22Rv1 (cell line): ENCODE measurements at regions not wholly inside any gene's neighbourhood (a gene's known extent, or its start where the extent isn't known, plus 50 kb on each side); places are given as distances from the start of the nearest gene placed in this dataset.

Source experiments
- H3K27ac ChIP-seq: fragments of 450-650 bp; 2 replicates; pipeline ENCODE4 v1.5.1; 2017
- ZFX ChIP-seq: fragments of 450-650 bp; IDR thresholded peaks from 2 replicates; pipeline ENCODE4 v1.6.1; 2017; ENCODE audit warnings: antibody characterized with exemption, borderline replicate concordance
- TF ChIP-seq, protein P1 (sequence below): fragments of 450-650 bp; IDR thresholded peaks from 2 replicates; pipeline ENCODE4 v1.5.1; 2017; ENCODE audit warnings: mild to moderate bottlenecking

DNA sequence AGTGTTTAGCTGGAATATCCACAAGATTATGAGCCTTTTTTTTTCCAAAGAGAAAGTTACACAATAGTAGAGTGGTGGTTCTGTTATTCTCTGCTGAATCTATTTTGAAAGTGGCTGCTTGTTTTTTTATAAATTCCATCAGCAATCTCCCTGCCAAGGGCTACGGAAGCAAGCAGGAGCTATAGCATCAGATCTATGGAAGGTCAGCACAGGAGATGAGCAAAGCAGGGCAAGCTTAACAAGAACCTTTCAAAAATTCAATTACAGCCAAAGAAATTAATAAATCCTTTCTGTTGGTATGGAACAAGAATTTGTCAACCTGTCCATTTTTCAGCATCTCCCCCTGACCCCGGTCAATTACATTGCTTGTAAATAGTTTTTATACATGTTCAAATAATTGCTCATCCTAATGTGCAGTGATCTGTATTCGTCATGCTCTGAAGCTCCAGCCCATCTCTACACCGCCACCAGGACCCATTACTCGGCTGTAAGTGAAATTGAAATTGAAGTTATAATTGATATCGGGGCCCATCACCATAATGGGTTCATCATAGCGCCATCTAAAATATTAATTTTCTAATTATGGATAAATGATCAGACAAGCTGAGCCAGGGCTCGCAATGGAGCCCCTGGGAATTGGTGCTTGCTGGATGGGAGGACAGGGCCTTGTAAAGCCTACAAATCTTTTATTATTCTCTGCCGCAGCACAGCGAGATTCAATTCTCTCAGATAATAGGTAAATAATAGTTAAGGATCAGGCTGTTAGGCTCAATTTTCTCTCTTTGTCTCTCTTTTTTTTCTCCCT, 215.1 kb downstream of the ATG4C start:
- TF ChIP-seq, protein P1, sequence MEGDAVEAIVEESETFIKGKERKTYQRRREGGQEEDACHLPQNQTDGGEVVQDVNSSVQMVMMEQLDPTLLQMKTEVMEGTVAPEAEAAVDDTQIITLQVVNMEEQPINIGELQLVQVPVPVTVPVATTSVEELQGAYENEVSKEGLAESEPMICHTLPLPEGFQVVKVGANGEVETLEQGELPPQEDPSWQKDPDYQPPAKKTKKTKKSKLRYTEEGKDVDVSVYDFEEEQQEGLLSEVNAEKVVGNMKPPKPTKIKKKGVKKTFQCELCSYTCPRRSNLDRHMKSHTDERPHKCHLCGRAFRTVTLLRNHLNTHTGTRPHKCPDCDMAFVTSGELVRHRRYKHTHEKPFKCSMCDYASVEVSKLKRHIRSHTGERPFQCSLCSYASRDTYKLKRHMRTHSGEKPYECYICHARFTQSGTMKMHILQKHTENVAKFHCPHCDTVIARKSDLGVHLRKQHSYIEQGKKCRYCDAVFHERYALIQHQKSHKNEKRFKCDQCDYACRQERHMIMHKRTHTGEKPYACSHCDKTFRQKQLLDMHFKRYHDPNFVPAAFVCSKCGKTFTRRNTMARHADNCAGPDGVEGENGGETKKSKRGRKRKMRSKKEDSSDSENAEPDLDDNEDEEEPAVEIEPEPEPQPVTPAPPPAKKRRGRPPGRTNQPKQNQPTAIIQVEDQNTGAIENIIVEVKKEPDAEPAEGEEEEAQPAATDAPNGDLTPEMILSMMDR: no peak
- TF ChIP-seq ZFX: no peak
- no peak overlapping the region for H3K27ac ChIP-seq

DNA sequence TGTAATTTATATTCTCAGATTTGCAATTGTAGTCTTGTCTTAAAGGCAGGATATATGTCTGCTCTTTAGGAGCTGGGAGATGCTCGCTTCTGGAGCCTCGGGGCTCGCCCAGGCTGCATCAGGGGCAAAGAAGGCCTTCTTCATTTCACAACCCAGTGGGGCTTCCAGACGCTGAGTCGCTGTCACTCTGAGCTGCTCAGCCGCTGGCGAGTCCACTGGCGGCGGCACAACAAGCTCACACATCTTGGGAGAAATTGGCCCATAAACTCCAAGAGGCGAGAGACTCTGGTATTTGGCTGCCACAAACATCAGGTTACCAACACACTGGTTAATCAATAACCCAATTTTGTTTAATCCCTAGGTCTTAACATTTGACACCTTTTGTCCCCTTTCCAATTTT, 216.6 kb downstream of the ATG4C start:
- H3K27ac ChIP-seq: no peak overlapping the region
- TF ChIP-seq ZFX: no peak
- TF ChIP-seq, protein P1: no peak

DNA sequence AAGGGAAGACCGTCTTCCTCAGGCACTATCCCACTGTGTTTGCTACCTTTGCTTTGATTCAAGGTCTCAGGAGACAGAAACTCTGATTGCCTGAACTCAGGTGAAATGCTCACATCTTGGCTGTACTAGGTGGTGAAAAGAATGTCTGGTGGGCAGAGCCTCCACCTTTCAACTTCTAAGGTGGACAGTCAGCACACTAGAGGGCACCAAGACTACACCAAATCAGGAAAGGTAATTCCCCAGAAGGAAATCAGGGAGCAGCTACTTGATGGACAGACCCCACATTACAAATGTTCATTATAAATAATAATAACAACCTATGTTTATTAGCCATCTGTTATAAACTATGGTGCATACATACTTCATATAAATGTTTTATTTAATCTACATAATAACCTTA, 220.9 kb downstream of the ATG4C start:
- TF ChIP-seq ZFX: no peak
- TF ChIP-seq, protein P1: 0 out of 2 replicates have a peak, but pooled peaks have one; percentile 29
- no peak overlapping the region for H3K27ac ChIP-seq

DNA sequence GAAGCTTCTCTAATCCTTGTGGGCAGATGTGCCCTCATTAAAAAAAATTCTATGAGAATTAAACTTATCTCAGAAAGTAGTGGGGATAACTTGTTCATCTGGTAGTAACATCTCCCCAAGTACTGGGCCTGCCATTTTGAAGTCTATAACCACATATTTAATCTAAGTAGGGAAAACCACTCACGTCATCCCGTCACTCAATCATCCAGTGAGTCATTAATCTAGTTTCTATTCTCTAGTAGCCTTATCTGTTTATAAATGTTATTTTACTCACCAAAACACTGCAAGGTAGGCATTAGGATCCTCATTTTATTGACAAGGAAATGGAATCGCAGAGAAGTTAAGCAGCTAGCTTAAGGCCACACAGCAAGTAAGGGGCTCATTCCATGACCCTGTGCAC, 221.9 kb downstream of the ATG4C start:
- no peak for TF ChIP-seq ZFX
- TF ChIP-seq, protein P1: no peak

DNA sequence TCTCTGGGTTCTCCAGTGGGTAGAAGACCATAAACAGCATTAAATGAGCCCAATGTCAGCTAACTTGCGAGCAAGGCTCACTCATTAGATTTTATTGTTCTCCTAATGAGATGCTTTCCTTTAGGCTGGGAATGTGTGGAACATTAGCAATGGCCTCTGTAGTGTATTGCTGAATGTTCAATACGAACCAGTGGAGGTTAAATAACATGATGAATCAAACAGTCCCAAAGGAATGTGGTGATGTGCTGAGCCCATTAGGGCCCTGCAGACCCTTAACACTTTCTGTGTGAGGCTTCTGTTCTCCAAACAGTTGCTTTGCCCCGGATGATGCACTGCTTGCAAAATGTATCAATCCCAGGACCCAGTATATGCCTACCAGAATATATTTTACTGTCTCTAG, 225.5 kb downstream of the ATG4C start:
- H3K27ac ChIP-seq: no peak overlapping the region
- TF ChIP-seq, protein P1: no peak
- TF ChIP-seq ZFX: no peak

More for the DNA sequence above, 221.9 kb downstream of the ATG4C start:
- no peak overlapping the region for H3K27ac ChIP-seq

DNA sequence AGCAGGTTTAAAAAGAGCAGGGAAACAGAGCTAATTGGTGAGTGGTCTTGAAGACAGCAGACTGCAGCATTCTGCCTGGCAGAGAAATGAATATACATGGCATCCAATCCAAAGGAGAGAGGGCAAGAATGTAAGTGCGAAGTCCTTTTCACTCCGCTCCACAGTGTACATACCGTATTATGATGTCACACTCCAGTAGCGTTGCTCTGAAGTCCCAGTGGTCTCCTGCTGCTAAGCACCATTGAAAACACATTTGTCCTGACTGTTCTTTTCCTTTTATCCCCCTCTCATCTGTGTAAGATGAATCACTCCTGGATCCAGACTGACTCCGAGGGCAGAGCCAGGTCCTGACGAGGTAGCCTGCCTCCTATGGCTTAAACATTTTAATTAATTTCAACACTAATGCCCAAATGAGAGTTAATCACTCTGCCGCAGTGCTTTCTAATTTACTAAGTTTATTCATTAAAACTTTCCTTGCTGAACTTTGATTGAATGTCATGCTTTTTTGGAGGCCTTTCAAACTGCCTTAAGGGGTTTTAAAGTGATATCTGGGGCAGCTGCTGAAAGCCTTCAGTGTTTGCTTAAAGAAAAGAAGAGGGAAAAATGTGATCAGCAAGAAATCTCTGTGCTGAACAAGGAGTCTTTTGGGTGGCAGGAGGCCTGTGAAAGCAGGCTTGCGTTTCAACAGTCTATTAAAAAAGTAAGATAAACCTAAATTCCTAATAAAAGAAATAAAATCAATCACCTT, 227.2 kb downstream of the ATG4C start:
- no peak for TF ChIP-seq ZFX
- TF ChIP-seq, protein P1: no peak
- H3K27ac ChIP-seq: no peak overlapping the region

DNA sequence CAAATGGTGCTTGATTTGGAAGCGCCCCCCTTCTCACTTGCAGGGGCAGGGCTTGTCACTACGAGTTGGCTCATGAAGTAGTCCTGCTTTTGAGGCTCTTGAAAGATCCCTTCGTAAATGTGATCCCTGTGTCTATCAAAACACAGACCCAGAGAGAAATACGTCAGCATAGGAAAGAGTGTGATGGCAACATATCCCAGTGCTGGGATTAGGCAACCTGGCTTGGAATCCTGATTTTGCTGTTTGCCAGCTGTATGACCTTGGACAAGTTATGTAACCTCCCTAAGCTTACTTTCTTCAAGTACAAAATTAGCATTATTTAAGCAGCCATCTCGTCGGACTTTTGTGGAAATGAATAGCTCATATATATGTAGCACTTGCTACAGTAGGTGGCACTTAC, 228.4 kb downstream of the ATG4C start:
- TF ChIP-seq, protein P1: no peak
- no peak for TF ChIP-seq ZFX
- H3K27ac ChIP-seq: no peak overlapping the region
